ENCODE measurements at regions not wholly inside any gene's neighbourhood (a gene's known extent, or its start where the extent isn't known, plus 50 kb on each side); places are given as distances from the start of the nearest gene placed in this dataset.
"Not testable (repeated sequence)": the region's sequence is repeated elsewhere in the genome, so short reads cannot be mapped to it uniquely, and the experiment has no call there.

- no peak overlapping the region for H2AFZ ChIP-seq
- TF ChIP-seq CTCF (IDR thresholded peaks at IDR 0.05): no peak
- no peak overlapping the region for H3K9ac ChIP-seq
- H3K9me3 ChIP-seq (ENCODE audit: control insufficient read depth, low read length): no peaks in the 10 kb centered on the region
- no peaks in the 10 kb centered on the region for H3K79me2 ChIP-seq
- H3K27ac ChIP-seq: no peak overlapping the region
- no peaks in the 10 kb centered on the region for H3K4me1 ChIP-seq
- H3K36me3 ChIP-seq (ENCODE audit: control insufficient read depth, insufficient read depth, low read length): no peaks in the 10 kb centered on the region
- no peaks in the 10 kb centered on the region for H3K27me3 ChIP-seq (ENCODE audit: control insufficient read depth, insufficient read depth, low read length)
- H3K4me2 ChIP-seq (ENCODE audit: low read length): no peak overlapping the region
- no peak overlapping the region for H3K4me3 ChIP-seq (ENCODE audit: low read depth, low read length)
Measured at GRCh38 chr1:220942278-220942677, 63.0 kb downstream of the HLX start.

- not testable (repeated sequence) for H3K4me2 ChIP-seq (ENCODE audit: low read length); H3K27ac ChIP-seq; H3K4me1 ChIP-seq; H3K9ac ChIP-seq; H3K4me3 ChIP-seq (ENCODE audit: low read depth, low read length); H3K27me3 ChIP-seq (ENCODE audit: control insufficient read depth, insufficient read depth, low read length); H3K79me2 ChIP-seq; H3K36me3 ChIP-seq (ENCODE audit: control insufficient read depth, insufficient read depth, low read length); H3K9me3 ChIP-seq (ENCODE audit: control insufficient read depth, low read length); H2AFZ ChIP-seq
Measured at GRCh38 chr1:220942914-220943313, 63.7 kb downstream of the HLX start.

GRCh38 chr1:220943319-220943996, 64.2 kb downstream of the HLX start:
- no peak for TF ChIP-seq CTCF (IDR thresholded peaks at IDR 0.05)
- H3K4me3 ChIP-seq (ENCODE audit: low read depth, low read length): no peak overlapping the region

GRCh38 chr1:220950576-220950975, 71.3 kb downstream of the HLX start:
- Histone ChIP-seq H3K9ac (no peak overlapping the region), H3K27ac (no peak overlapping the region), H3K4me1 (no peaks in the 10 kb centered on the region), H3K4me3 (ENCODE audit: low read depth, low read length) (no peak overlapping the region), H3K9me3 (ENCODE audit: control insufficient read depth, low read length) (peaks cover 3% of the 10 kb centered on the region), H3K4me2 (ENCODE audit: low read length) (no peak overlapping the region), H2AFZ (no peak overlapping the region), H3K79me2 (no peaks in the 10 kb centered on the region), H3K27me3 (ENCODE audit: control insufficient read depth, insufficient read depth, low read length) (no peaks in the 10 kb centered on the region), H3K36me3 (ENCODE audit: control insufficient read depth, insufficient read depth, low read length) (no peaks in the 10 kb centered on the region)
- TF ChIP-seq CTCF (IDR thresholded peaks at IDR 0.05): no peak

More at GRCh38 chr1:220943319-220943996, 64.2 kb downstream of the HLX start:
- Histone ChIP-seq H3K4me1 (no peaks in the 10 kb centered on the region), H3K4me2 (ENCODE audit: low read length) (no peak overlapping the region), H3K36me3 (ENCODE audit: control insufficient read depth, insufficient read depth, low read length) (no peaks in the 10 kb centered on the region), H3K27ac (no peak overlapping the region), H3K79me2 (no peaks in the 10 kb centered on the region), H3K27me3 (ENCODE audit: control insufficient read depth, insufficient read depth, low read length) (no peaks in the 10 kb centered on the region), H3K9ac (no peak overlapping the region), H3K9me3 (ENCODE audit: control insufficient read depth, low read length) (no peaks in the 10 kb centered on the region), H2AFZ (no peak overlapping the region)

- Histone ChIP-seq H3K4me3 (ENCODE audit: low read depth, low read length) (no peak overlapping the region), H3K27ac (no peak overlapping the region), H3K27me3 (ENCODE audit: control insufficient read depth, insufficient read depth, low read length) (no peaks in the 10 kb centered on the region), H3K4me2 (ENCODE audit: low read length) (no peak overlapping the region), H2AFZ (no peak overlapping the region), H3K79me2 (no peaks in the 10 kb centered on the region), H3K9ac (no peak overlapping the region), H3K4me1 (no peaks in the 10 kb centered on the region), H3K9me3 (ENCODE audit: control insufficient read depth, low read length) (peaks cover 3% of the 10 kb centered on the region), H3K36me3 (ENCODE audit: control insufficient read depth, insufficient read depth, low read length) (no peaks in the 10 kb centered on the region)
- TF ChIP-seq CTCF (IDR thresholded peaks at IDR 0.05): no peak
Measured at GRCh38 chr1:220952961-220953643, 73.9 kb downstream of the HLX start.
